SW480 (cell line): ENCODE measurements at regions not wholly inside any gene's neighbourhood (a gene's known extent, or its start where the extent isn't known, plus 50 kb on each side); places are given as distances from the start of the nearest gene placed in this dataset.
"Not testable (repeated sequence)": the region's sequence is repeated elsewhere in the genome, so short reads cannot be mapped to it uniquely, and the experiment has no call there.

Source experiments
- DNase-seq: peaks from one replicate; pipeline ENCODE4 v3.0.0-alpha.2; 2016; ENCODE audit warnings: low spot score

GRCh38 chr4:99763635-99764101, 53.0 kb upstream of the DAPP1 start:
- peak; percentile 36 for DNase-seq

GRCh38 chr4:99762728-99763127, 53.9 kb upstream of the DAPP1 start:
- no peak for DNase-seq

- no peak for DNase-seq
Observed at GRCh38 chr4:99759988-99760387, 56.6 kb upstream of the DAPP1 start.

- no peak for DNase-seq
Observed at GRCh38 chr4:99759346-99759984, 57.2 kb upstream of the DAPP1 start.

GRCh38 chr4:99755223-99755944, 61.2 kb upstream of the DAPP1 start:
- no peak for DNase-seq

GRCh38 chr4:99754756-99755155, 61.9 kb upstream of the DAPP1 start:
- no peak for DNase-seq

GRCh38 chr4:99753931-99754330, 62.7 kb upstream of the DAPP1 start:
- DNase-seq: no peak

GRCh38 chr4:99749445-99750391, 66.9 kb upstream of the DAPP1 start:
- DNase-seq: no peak

GRCh38 chr4:99746443-99746842, 70.2 kb upstream of the DAPP1 start:
- DNase-seq: no peak

- DNase-seq: no peak
Observed at GRCh38 chr4:99736846-99737245, 79.2 kb upstream of the C4orf54 start.

GRCh38 chr4:99735822-99736221, 78.2 kb upstream of the C4orf54 start:
- DNase-seq: no peak

- DNase-seq: peak; percentile 4
Observed at GRCh38 chr4:99734583-99735322, 77.1 kb upstream of the C4orf54 start.

GRCh38 chr4:99733455-99733854, 75.8 kb upstream of the C4orf54 start:
- not testable (repeated sequence) for DNase-seq

- no peak for DNase-seq
Observed at GRCh38 chr4:99729186-99729585, 71.6 kb upstream of the C4orf54 start.

- no peak for DNase-seq
Observed at GRCh38 chr4:99724067-99724466, 66.4 kb upstream of the C4orf54 start.

- DNase-seq: peak; percentile 13
Observed at GRCh38 chr4:99723612-99724011, 66.0 kb upstream of the C4orf54 start.

- no peak for DNase-seq
Observed at GRCh38 chr4:99722725-99723124, 65.1 kb upstream of the C4orf54 start.

GRCh38 chr4:99722006-99722405, 64.4 kb upstream of the C4orf54 start:
- DNase-seq: no peak

GRCh38 chr4:99720206-99720605, 62.6 kb upstream of the C4orf54 start:
- DNase-seq: no peak

GRCh38 chr4:99716996-99717395, 59.4 kb upstream of the C4orf54 start:
- DNase-seq: no peak

GRCh38 chr4:99715286-99715685, 57.7 kb upstream of the C4orf54 start:
- DNase-seq: no peak

- no peak for DNase-seq
Observed at GRCh38 chr4:99714179-99714578, 56.6 kb upstream of the C4orf54 start.
